ENCODE measurements at regions not wholly inside any gene's neighbourhood (a gene's known extent, or its start where the extent isn't known, plus 50 kb on each side); places are given as distances from the start of the nearest gene placed in this dataset.
A peak's percentile ranks its signal among the peaks of the same experiment; 100 is the strongest.

DNA sequence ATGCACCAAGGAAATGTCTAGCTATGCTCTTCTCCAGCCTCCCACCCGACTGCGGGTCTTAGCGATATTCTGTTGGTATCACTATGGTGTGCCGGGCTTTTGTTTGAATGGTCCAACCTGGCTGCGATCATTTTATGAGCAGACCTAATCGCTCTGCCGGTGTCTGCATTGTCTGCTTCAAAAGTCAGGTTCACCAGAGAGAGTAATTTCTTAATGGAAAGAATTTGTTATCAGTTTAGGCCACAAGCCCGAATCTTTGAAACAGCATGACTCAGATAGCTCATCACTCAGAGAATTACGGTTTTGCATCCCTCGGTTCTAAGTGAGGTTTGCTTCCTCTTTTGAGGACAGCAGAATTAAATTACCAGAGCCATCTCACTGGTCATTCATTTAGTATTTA is 521.0 kb upstream of the ARID1B start (continued):
- TF ChIP-seq, protein P1, sequence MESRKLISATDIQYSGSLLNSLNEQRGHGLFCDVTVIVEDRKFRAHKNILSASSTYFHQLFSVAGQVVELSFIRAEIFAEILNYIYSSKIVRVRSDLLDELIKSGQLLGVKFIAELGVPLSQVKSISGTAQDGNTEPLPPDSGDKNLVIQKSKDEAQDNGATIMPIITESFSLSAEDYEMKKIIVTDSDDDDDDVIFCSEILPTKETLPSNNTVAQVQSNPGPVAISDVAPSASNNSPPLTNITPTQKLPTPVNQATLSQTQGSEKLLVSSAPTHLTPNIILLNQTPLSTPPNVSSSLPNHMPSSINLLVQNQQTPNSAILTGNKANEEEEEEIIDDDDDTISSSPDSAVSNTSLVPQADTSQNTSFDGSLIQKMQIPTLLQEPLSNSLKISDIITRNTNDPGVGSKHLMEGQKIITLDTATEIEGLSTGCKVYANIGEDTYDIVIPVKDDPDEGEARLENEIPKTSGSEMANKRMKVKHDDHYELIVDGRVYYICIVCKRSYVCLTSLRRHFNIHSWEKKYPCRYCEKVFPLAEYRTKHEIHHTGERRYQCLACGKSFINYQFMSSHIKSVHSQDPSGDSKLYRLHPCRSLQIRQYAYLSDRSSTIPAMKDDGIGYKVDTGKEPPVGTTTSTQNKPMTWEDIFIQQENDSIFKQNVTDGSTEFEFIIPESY (IDR thresholded peaks at IDR 0.05; ENCODE audit: extremely low read depth, insufficient replicate concordance, low read length): no peak
- TF ChIP-seq EZH2 (IDR thresholded peaks at IDR 0.05) (no peak), ZNF274 (IDR thresholded peaks at IDR 0.05; ENCODE audit: low read depth, low read length) (no peak), SIN3A (IDR thresholded peaks at IDR 0.05; ENCODE audit: low read depth) (no peak)

DNA sequence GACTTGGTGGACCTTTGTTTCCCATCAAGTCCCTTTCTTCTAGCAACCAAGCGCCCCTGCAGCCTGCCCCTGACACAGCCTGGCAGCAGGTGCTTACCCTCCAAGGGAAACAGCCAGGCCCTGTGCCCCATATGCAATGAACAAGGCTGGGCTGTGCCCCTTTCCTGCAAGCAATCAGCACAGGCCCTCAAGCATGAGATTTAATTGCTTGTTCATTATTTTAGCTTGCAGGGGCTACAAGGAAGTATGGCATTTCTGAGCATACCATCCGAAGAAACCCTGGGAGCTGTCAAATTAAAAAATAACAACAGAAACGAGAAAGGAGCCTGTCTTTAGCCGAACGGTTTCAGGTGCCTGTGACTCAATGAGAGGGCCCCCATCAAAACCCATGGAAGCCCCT is 522.9 kb upstream of the ARID1B start:
- Histone ChIP-seq H4K20me1 (ENCODE audit: insufficient read depth) (no peaks in the 10 kb centered on the region), H3K36me3 (ENCODE audit: control insufficient read depth in 1 of 2, insufficient read depth in 2 of 2, low read length in 2 of 2) (no peaks in the 10 kb centered on the region), H3K9ac (ENCODE audit: low read length) (no peak overlapping the region), H3K9me2 (ENCODE audit: insufficient read depth) (no peaks in the 10 kb centered on the region), H3K4me1 (ENCODE audit: control insufficient read depth in 1 of 2, insufficient read depth in 2 of 2, low read length in 2 of 2) (peaks cover 0 to 7% of the 10 kb centered on the region in 2 experiments; a peak in 2 of 4 replicates), H3K27ac (ENCODE audit: low read depth, low read length) (no peak overlapping the region), H3K9me3 (ENCODE audit: control insufficient read depth in 1 of 2, insufficient read depth in 1 of 2, low read depth in 1 of 2, low read length in 2 of 2) (no peaks in the 10 kb centered on the region), H3K79me2 (ENCODE audit: insufficient read depth, low read length) (no peaks in the 10 kb centered on the region), H3K27me3 (ENCODE audit: insufficient read depth, low read length) (no peaks in the 10 kb centered on the region), H3K4me2 (ENCODE audit: low read length) (no peak overlapping the region), H2AFZ (ENCODE audit: low read depth, low read length, poor library complexity, severe bottlenecking) (no peak overlapping the region), H3K4me3 (replicated peaks in 1 of 2; ENCODE audit: low read depth in 1 of 2, low read length in 2 of 2) (no peak overlapping the region)
- CTCF ChIA-PET: no interaction called here
- no TSS peak for BruUV-seq (replicated peaks)
- RAD21 ChIA-PET (ENCODE audit: low non-redundant PET in 1 of 2, low total read pairs in 2 of 2, uncharacterized antibody in 2 of 2, unreplicated experiment in 2 of 2): no interaction called here
- DNase-seq (ENCODE audit: low read depth, low spot score): no peak
- ATAC-seq: no peak
- TF ChIP-seq SRF (IDR thresholded peaks at IDR 0.05; ENCODE audit: low read depth) (no peak), FOSL1 (IDR thresholded peaks at IDR 0.05; ENCODE audit: low read depth) (no peak)
- POLR2A ChIA-PET: no interaction called here
- intact Hi-C loops (cut with micrococcal nuclease): no loop called here

DNA sequence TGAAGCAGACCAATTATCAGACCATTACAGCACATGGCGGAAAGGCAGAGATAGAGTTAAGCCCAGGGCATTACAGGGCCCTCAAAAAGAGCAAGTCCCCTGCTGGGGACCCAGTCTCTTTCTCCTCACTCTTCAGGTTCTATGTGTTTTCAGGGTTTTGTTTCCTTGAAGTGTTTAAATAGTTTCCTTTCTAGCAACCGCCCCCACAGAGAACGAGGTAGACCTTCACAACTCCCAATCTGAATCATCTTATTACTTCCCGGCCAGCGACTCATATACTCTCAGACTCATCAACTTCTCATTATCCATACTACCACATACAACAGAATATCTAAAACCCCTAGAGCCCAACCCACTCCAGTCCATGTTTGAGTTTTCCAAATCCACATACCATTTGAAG is 526.6 kb upstream of the ARID1B start:
- H3K27me3 ChIP-seq (ENCODE audit: insufficient read depth, low read length): no peaks in the 10 kb centered on the region
- no peaks in the 10 kb centered on the region for H3K36me3 ChIP-seq (ENCODE audit: control insufficient read depth in 1 of 2, insufficient read depth in 2 of 2, low read length in 2 of 2)
- POLR2A ChIA-PET: no interaction called here
- no peaks in the 10 kb centered on the region for H3K79me2 ChIP-seq (ENCODE audit: insufficient read depth, low read length)
- peak overlapping the region; percentile 9 for H3K4me2 ChIP-seq (ENCODE audit: low read length)
- RAD21 ChIA-PET (ENCODE audit: low non-redundant PET in 1 of 2, low total read pairs in 2 of 2, uncharacterized antibody in 2 of 2, unreplicated experiment in 2 of 2): no interaction called here
- no peak overlapping the region for H3K27ac ChIP-seq (ENCODE audit: low read depth, low read length)
- BruUV-seq (replicated peaks): no TSS peak
- no peak for DNase-seq (ENCODE audit: low read depth, low spot score)
- no peaks in the 10 kb centered on the region for H4K20me1 ChIP-seq (ENCODE audit: insufficient read depth)
- intact Hi-C loops (cut with micrococcal nuclease): no loop called here
- H3K9ac ChIP-seq (ENCODE audit: low read length): no peak overlapping the region
- H3K4me1 ChIP-seq (ENCODE audit: control insufficient read depth in 1 of 2, insufficient read depth in 2 of 2, low read length in 2 of 2): peaks cover 0 to 7% of the 10 kb centered on the region in 2 experiments; a peak in 2 of 4 replicates
- no peak overlapping the region for H3K4me3 ChIP-seq (replicated peaks in 1 of 2; ENCODE audit: low read depth in 1 of 2, low read length in 2 of 2)
- H3K9me2 ChIP-seq (ENCODE audit: insufficient read depth): no peaks in the 10 kb centered on the region
- CTCF ChIA-PET: no interaction called here
- ATAC-seq: no peak
- H3K9me3 ChIP-seq (ENCODE audit: control insufficient read depth in 1 of 2, insufficient read depth in 1 of 2, low read depth in 1 of 2, low read length in 2 of 2): no peaks in the 10 kb centered on the region
- peak overlapping the region; percentile 14 for H2AFZ ChIP-seq (ENCODE audit: low read depth, low read length, poor library complexity, severe bottlenecking)
- no peak for TF ChIP-seq SIN3A (IDR thresholded peaks at IDR 0.05; ENCODE audit: low read depth)
- TF ChIP-seq EZH2 (IDR thresholded peaks at IDR 0.05): no peak
- TF ChIP-seq POLR2A (IDR thresholded peaks at IDR 0.05; ENCODE audit: borderline replicate concordance, extremely low read depth, insufficient read depth, insufficient read length): no peak
- peak; percentile 72 for TF ChIP-seq EGR1 (IDR thresholded peaks at IDR 0.05; ENCODE audit: low read depth)
- no peak for TF ChIP-seq POLR2AphosphoS5 (IDR thresholded peaks at IDR 0.05; ENCODE audit: low read depth, low read length)
- TF ChIP-seq FOSL1 (IDR thresholded peaks at IDR 0.05; ENCODE audit: low read depth): peak; percentile 27; the same call in 1 of the 2 replicates
- no peak for TF ChIP-seq YY1 (IDR thresholded peaks at IDR 0.05; ENCODE audit: extremely low read depth, insufficient replicate concordance, low read depth, low read length)
- no peak for TF ChIP-seq SP1 (IDR thresholded peaks at IDR 0.05; ENCODE audit: low read depth)
- no peak for TF ChIP-seq CBX3 (IDR thresholded peaks at IDR 0.05; ENCODE audit: low read depth)
